GM12864 (cell line): ENCODE measurements at regions not wholly inside any gene's neighbourhood (a gene's known extent, or its start where the extent isn't known, plus 50 kb on each side); places are given as distances from the start of the nearest gene placed in this dataset.

Source experiments
- DNase-seq: peaks from one replicate; pipeline ENCODE4 v3.0.0-alpha.2; 2011; ENCODE audit warnings: low read depth
- H3K4me3 ChIP-seq: 2 replicates; pipeline ENCODE4 v1.5.1; 2011; ENCODE audit warnings: mild to moderate bottlenecking, low read depth, low read length, control low read depth
- TF ChIP-seq, protein P1 (sequence below): IDR thresholded peaks from 2 replicates; pipeline ENCODE4 v1.5.1; 2011; ENCODE audit warnings: low read depth, mild to moderate bottlenecking, moderate library complexity, low read length, control low read depth, inconsistent platforms; ENCODE audit errors: missing control alignments

DNA sequence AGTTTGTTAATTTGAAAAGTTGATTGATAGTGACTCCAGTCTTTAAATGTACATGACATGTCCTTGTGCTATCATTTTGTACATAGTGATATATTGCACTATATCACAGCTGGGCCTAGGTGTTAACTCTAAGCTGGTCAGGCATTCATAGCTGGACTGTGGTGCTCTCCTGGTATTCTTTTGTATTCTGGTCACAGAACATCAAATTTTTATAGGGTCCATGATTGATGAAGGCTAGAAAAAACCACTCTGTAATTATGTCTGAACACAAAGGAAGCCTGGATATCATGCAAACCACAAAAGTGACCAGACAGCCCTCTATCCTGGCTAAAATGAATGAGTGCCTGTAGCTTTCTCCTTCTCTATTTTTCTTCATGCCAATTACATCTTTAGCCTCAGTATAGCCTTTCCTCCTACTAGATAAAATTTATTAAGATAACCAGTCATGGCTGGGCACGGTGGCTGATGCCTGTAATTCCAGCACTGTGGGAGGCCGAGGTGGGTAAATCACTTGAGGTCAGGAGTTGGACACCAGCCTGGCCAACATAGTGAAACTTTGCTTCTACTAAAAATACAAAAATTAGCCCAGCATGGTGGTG, 134.9 kb upstream of the B3GALT2 start:
- TF ChIP-seq, protein P1, sequence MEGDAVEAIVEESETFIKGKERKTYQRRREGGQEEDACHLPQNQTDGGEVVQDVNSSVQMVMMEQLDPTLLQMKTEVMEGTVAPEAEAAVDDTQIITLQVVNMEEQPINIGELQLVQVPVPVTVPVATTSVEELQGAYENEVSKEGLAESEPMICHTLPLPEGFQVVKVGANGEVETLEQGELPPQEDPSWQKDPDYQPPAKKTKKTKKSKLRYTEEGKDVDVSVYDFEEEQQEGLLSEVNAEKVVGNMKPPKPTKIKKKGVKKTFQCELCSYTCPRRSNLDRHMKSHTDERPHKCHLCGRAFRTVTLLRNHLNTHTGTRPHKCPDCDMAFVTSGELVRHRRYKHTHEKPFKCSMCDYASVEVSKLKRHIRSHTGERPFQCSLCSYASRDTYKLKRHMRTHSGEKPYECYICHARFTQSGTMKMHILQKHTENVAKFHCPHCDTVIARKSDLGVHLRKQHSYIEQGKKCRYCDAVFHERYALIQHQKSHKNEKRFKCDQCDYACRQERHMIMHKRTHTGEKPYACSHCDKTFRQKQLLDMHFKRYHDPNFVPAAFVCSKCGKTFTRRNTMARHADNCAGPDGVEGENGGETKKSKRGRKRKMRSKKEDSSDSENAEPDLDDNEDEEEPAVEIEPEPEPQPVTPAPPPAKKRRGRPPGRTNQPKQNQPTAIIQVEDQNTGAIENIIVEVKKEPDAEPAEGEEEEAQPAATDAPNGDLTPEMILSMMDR: no peak
- DNase-seq: no peak
- H3K4me3 ChIP-seq: no peak overlapping the region

DNA sequence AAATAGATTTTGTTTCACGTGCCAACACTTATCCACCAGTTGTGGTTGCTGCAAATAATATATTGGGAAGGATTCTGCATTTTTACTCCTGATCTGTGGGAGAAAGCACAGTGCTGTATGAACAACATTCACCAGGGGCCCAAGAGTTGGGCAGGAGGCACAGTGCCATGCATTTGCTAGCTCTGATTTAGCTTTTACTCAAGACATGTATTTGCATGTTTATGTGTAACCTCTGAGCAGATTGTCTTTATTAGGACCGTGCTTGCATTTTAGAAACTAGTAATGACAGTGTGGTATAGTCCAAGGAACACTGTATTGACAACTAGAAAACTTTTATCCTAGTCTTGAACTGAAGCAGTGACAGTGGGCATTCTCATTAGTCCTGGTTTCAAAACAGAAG, 133.9 kb upstream of the B3GALT2 start:
- DNase-seq: no peak
- TF ChIP-seq, protein P1: no peak

DNA sequence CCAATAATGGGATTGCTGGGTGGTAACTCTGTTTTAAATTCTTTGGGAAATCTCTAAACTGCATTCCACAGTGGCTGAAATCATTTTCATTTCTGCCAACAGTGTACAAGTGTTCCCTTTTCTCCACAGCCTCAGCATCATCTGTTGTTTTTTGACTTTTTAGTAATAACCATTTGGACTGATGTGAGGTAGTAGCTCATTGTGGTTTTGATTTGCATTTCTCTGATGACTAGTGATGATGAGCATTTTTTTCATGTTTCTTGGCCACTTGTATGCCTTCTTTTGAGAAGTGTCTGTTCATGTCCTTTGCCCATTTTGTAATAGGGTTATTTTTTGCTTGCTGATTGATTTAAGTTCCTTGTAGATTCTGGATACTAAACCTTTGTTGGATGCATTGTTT, 131.9 kb upstream of the B3GALT2 start:
- TF ChIP-seq, protein P1: no peak
- H3K4me3 ChIP-seq: no peak overlapping the region
- DNase-seq: no peak

More for the DNA sequence above, 133.9 kb upstream of the B3GALT2 start:
- H3K4me3 ChIP-seq: no peak overlapping the region

DNA sequence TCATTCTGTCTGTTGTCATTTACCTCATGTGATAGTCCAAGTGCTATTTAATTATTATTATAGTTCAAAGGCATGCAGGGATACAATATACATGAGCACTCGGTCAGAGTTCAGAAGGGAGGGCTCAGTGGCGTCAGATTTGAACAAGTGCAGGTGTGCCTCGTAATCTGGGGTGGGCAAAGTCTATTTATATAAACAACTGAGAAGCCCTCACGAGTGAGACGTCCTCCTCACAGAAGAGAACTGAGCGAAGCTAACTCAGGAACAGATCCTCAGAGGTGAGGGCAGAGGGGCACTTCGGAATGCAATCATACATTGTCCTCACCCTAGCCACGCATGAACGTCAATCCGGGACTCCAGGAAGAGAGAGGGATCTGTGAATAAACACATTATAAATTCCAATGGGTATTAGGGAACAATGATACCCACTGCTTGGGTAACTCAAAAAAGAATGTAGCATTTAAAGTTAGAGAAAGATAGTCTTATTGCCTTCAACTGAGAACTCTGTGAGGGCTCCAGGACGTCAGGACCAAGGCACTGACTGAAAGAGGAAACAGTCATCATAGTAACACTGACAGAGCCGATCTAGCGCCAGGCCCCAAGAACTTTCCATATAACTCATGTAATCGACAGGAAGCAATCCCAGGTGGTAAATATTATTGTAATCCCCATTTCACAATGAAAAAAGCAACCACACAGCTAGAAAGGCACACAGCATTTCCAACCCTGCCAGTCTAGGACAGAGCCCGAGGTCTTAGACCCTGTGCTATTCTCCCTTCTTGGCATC, 127.1 kb upstream of the B3GALT2 start:
- DNase-seq: no peak
- TF ChIP-seq, protein P1: no peak
- H3K4me3 ChIP-seq: no peak overlapping the region

DNA sequence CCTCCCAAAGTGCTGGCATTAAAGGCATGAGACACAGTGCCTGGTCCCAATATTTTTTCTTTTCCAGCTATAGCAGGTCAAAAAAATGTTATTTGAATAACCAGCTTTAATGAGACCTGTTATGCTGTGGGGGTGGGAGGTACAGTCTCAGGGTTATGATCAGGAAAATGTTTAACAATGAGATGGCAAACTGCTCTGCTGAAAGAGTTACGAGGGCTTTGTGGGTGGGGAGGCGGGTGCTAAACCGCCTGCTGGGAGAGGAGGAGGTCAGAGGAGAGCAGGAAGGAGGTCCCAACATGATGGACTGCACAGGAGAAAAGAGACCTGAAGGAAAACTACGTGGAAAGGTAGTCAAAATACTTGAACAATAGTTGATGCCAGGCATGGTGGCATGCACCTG, 126.0 kb upstream of the B3GALT2 start:
- TF ChIP-seq, protein P1: no peak
- DNase-seq: no peak
- H3K4me3 ChIP-seq: no peak overlapping the region

DNA sequence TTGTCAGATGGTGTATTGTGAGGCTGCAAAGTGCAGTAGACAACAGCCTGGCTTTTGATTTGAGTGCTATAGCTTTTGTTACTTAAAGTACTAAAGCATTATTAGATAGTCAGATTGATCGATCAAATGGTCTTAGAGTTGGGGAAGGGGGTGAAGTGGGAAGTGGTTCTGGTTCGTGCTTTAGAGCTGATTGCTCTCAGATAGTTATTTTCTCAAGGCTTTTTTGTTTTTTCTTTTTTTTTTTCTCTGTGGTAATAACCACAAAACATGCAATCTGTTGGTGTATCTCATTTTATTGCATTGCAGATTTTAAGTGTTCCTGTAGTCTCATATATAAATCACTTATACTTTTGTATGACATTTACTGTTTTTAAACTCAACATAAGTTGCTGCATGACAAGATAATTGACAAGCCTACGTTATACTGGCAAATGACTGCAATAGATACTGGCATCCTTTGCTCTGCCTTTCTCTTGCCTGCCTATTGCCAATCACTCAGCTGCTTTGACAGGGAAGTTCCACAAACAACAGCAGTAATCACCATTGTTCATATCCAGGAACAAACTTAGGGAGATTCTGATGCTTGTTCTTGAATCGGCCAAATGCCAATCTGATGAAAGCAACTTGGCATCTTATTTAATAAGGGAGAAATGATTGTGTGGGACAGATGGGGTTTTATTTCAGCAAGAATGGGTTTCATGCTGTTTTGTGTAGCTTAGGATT, 125.0 kb upstream of the B3GALT2 start:
- no peak overlapping the region for H3K4me3 ChIP-seq
- no peak for DNase-seq
- TF ChIP-seq, protein P1: no peak
